ENCODE measurements at regions not wholly inside any gene's neighbourhood (a gene's known extent, or its start where the extent isn't known, plus 50 kb on each side); places are given as distances from the start of the nearest gene placed in this dataset.

DNA sequence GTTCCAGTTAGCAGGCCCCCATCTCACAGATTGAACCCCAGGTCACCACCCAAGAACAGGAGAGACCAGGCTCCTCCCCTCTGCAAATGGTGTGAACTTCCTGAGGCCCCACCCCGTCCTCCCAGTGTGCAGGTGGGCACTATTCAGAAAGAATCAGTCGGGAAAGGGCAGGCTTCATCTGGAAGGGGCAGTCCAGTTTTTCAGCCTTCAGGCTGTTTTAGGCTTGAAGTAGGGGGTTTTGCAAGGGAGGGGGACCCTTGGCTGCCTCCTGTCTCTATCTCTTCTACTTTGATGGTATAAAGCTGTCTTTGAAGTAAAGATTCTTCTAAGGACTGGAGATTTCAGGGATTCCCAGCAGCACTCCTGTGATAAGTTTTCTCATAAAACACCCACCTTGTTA lies 267.6 kb downstream of the RND3 start:
- Histone ChIP-seq H3K36me3 (no peaks in the 10 kb centered on the region), H3K27ac (no peak overlapping the region), H3K4me1 (no peaks in the 10 kb centered on the region), H3K4me3 (no peak overlapping the region), H3K27me3 (no peaks in the 10 kb centered on the region), H3K9me3 (no peaks in the 10 kb centered on the region)
- TF ChIP-seq EP300 (IDR thresholded peaks at IDR 0.05): no peak
- TF ChIP-seq, protein P1, sequence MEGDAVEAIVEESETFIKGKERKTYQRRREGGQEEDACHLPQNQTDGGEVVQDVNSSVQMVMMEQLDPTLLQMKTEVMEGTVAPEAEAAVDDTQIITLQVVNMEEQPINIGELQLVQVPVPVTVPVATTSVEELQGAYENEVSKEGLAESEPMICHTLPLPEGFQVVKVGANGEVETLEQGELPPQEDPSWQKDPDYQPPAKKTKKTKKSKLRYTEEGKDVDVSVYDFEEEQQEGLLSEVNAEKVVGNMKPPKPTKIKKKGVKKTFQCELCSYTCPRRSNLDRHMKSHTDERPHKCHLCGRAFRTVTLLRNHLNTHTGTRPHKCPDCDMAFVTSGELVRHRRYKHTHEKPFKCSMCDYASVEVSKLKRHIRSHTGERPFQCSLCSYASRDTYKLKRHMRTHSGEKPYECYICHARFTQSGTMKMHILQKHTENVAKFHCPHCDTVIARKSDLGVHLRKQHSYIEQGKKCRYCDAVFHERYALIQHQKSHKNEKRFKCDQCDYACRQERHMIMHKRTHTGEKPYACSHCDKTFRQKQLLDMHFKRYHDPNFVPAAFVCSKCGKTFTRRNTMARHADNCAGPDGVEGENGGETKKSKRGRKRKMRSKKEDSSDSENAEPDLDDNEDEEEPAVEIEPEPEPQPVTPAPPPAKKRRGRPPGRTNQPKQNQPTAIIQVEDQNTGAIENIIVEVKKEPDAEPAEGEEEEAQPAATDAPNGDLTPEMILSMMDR (IDR thresholded peaks at IDR 0.05): no peak
- no peak for TF ChIP-seq POLR2A (IDR thresholded peaks at IDR 0.05)
- TF ChIP-seq POLR2AphosphoS5 (IDR thresholded peaks at IDR 0.05): no peak
- 64% methylated on average over 2 of the region's 2 CpGs for WGBS
- DNase-seq (ENCODE audit: low spot score in 2 of 2): no peak

DNA sequence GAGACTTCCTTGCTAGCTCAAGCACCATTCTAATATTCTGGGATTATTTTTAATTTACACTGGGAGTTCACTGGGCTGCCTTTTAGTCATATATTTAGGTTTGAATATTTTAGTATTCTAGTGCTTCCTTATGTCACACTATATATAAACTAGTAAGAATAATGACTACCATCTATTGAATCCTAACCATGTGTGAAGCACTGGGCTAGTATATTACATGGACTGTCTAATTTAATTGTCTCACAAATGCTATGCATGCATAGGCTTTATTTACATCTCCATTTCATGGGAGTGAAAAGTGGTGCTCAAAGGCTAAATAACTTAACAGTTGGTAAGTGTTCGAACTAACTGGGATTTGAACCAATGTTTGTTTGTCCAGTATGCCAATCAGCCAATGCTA lies 272.4 kb downstream of the RND3 start:
- H3K4me1 ChIP-seq: no peaks in the 10 kb centered on the region
- 94% methylated on average over 1 of the region's 1 CpG for WGBS
- no peaks in the 10 kb centered on the region for H3K36me3 ChIP-seq
- TF ChIP-seq EP300 (IDR thresholded peaks at IDR 0.05) (no peak), POLR2A (IDR thresholded peaks at IDR 0.05) (no peak), POLR2AphosphoS5 (IDR thresholded peaks at IDR 0.05) (no peak)
- TF ChIP-seq, protein P1 (IDR thresholded peaks at IDR 0.05): no peak
- no peak for DNase-seq (ENCODE audit: low spot score in 2 of 2)
- no peak overlapping the region for H3K27ac ChIP-seq
- no peaks in the 10 kb centered on the region for H3K9me3 ChIP-seq
- no peaks in the 10 kb centered on the region for H3K27me3 ChIP-seq
- H3K4me3 ChIP-seq: no peak overlapping the region

DNA sequence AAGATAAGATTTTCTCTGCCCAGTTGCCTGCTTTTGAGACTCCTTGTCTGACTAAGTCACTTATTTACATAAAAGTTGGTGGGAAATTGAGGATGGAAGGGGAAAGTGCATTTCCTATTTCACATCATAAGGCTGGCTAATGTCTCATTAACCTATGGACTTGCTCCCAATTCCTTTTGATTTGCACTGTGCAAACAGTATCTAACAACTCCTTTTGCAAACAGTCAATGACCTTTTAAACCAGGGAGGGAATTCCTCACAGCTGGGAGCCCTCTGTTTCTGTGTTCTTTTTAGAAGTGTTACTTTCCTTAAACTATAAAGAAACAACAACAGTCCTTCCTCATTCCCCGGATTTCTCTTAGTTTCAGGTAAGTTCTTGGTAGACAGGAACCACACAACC lies 272.8 kb downstream of the RND3 start:
- no peaks in the 10 kb centered on the region for H3K36me3 ChIP-seq
- no peak overlapping the region for H3K27ac ChIP-seq
- H3K9me3 ChIP-seq: no peaks in the 10 kb centered on the region
- 78% methylated on average over 1 of the region's 1 CpG for WGBS
- TF ChIP-seq EP300 (IDR thresholded peaks at IDR 0.05) (no peak), POLR2AphosphoS5 (IDR thresholded peaks at IDR 0.05) (no peak), POLR2A (IDR thresholded peaks at IDR 0.05) (no peak)
- TF ChIP-seq, protein P1 (IDR thresholded peaks at IDR 0.05): no peak
- H3K4me1 ChIP-seq: no peaks in the 10 kb centered on the region
- H3K27me3 ChIP-seq: no peaks in the 10 kb centered on the region
- DNase-seq (ENCODE audit: low spot score in 2 of 2): no peak
- H3K4me3 ChIP-seq: no peak overlapping the region

DNA sequence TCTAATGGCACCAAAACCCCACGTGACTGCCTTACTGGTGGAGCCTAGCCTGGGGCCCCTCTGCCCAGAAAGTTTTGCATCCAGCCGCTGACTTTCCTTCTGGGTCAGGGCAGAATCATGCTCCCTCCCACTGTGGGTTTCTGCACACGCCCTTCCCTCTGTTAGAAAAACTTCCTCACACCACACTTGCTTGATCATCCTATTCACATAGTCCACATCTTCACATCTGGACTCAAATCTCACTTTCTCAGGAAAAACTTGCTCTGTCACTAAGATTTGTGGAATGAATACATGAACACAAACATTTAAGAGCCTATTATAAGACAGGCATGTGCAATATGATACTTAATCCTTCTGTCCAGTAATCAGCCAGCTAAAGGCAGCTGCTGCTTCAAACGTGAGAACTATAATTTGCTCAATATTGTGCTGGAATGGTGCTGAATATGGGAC lies 274.7 kb downstream of the RND3 start:
- H3K9me3 ChIP-seq: no peaks in the 10 kb centered on the region
- TF ChIP-seq POLR2A (IDR thresholded peaks at IDR 0.05) (no peak), EP300 (IDR thresholded peaks at IDR 0.05) (no peak), POLR2AphosphoS5 (IDR thresholded peaks at IDR 0.05) (no peak)
- TF ChIP-seq, protein P1 (IDR thresholded peaks at IDR 0.05): no peak
- 48% methylated on average over 4 of the region's 4 CpGs for WGBS
- H3K4me1 ChIP-seq: peaks cover 6% of the 10 kb centered on the region
- no peak overlapping the region for H3K27ac ChIP-seq
- H3K4me3 ChIP-seq: no peak overlapping the region
- H3K36me3 ChIP-seq: no peaks in the 10 kb centered on the region
- H3K27me3 ChIP-seq: no peaks in the 10 kb centered on the region
- DNase-seq (ENCODE audit: low spot score in 2 of 2): no peak

DNA sequence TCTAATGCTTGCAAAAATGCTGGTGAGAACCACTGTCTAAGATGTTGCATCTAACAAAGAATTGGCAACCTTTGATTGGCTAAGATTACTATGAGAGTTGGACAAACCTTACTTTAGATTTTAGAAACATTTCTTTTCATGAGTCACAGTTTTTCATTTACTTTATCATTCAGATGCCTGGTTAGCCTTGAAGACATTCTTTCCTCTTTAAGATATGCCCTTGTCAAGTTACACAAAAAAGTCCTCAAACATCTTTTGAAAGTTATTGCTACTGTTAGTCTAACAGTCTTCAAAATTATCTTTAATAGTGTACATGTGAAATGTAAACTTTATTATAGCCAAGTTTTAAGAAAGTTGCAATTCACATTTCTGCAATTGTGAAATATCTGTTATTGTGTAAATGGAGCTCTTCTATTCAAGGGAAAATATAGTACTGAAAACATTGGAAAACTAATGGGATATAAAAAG lies 276.3 kb downstream of the RND3 start:
- no peaks in the 10 kb centered on the region for H3K9me3 ChIP-seq
- no peak overlapping the region for H3K27ac ChIP-seq
- H3K36me3 ChIP-seq: no peaks in the 10 kb centered on the region
- TF ChIP-seq EP300 (IDR thresholded peaks at IDR 0.05): no peak
- TF ChIP-seq, protein P1 (IDR thresholded peaks at IDR 0.05): no peak
- no peak for TF ChIP-seq POLR2AphosphoS5 (IDR thresholded peaks at IDR 0.05)
- no peak for TF ChIP-seq POLR2A (IDR thresholded peaks at IDR 0.05)
- peaks cover 6% of the 10 kb centered on the region for H3K4me1 ChIP-seq
- no peak for DNase-seq (ENCODE audit: low spot score in 2 of 2)
- H3K4me3 ChIP-seq: no peak overlapping the region
- no peaks in the 10 kb centered on the region for H3K27me3 ChIP-seq

Data from suprapubic skin (tissue), 4 donors.